ENCODE measurements at regions not wholly inside any gene's neighbourhood (a gene's known extent, or its start where the extent isn't known, plus 50 kb on each side); places are given as distances from the start of the nearest gene placed in this dataset.

DNA sequence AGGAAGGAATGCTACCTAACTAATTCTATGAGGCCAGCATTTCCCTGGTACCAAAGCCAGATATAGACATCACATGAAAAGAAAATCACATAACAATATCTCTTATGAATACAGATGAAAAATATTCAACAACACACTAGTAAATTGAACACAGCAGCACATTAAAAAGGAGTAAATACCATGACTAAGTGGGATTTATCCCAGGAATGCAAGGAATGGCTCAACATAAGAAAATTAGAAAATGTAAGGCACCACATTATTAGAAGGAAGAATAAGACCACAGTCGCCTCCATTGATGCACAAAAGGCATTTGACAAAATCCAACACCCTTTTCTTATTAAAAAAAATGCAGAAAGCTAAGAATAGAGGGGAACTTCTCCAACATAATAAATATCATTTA is 133.9 kb downstream of the TTC32 start:
- 0 to 94% (median 93%) methylated on average over 1 of the region's 1 CpG for WGBS, 3 donors
- intact Hi-C loops (cut with DNase I): no loop called here
- Histone ChIP-seq H3K9me3 (no peaks in the 10 kb centered on the region), H3K4me1 (no peaks in the 10 kb centered on the region), H3K36me3 (ENCODE audit: insufficient read depth in 1 of 2, low read depth in 1 of 2) (no peaks in the 10 kb centered on the region), H3K27me3 (ENCODE audit: insufficient read depth in 3 of 3, low read length in 2 of 3) (no peaks in the 10 kb centered on the region), H3K27ac (no peak overlapping the region), H3K4me3 (no peak overlapping the region)
- DNase-seq (no peak), ATAC-seq (no peak)
- TF ChIP-seq, protein P1, sequence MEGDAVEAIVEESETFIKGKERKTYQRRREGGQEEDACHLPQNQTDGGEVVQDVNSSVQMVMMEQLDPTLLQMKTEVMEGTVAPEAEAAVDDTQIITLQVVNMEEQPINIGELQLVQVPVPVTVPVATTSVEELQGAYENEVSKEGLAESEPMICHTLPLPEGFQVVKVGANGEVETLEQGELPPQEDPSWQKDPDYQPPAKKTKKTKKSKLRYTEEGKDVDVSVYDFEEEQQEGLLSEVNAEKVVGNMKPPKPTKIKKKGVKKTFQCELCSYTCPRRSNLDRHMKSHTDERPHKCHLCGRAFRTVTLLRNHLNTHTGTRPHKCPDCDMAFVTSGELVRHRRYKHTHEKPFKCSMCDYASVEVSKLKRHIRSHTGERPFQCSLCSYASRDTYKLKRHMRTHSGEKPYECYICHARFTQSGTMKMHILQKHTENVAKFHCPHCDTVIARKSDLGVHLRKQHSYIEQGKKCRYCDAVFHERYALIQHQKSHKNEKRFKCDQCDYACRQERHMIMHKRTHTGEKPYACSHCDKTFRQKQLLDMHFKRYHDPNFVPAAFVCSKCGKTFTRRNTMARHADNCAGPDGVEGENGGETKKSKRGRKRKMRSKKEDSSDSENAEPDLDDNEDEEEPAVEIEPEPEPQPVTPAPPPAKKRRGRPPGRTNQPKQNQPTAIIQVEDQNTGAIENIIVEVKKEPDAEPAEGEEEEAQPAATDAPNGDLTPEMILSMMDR (IDR thresholded peaks at IDR 0.05): no peak

DNA sequence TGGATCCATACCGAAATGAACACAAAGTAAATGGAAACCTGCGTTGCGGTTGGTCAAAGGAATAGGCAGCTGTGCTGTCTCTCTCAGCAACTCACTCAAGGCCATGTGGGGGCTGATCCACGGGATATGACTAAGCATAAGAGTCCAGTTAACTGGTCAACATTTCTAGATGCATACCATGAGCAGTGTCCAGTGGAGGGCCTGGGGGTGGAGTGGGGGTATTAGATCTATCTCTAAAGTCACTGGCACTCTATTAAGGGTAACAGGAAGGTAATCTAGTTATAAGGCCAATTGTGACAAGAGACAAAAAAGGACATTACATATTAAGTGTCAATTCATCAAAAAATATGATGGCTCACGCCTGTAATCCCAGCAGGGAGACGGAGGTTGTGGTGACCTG is 136.8 kb downstream of the TTC32 start:
- DNase-seq: no peak
- intact Hi-C loops (cut with DNase I): no loop called here
- Histone ChIP-seq H3K4me1 (no peaks in the 10 kb centered on the region), H3K36me3 (ENCODE audit: insufficient read depth in 1 of 2, low read depth in 1 of 2) (no peaks in the 10 kb centered on the region), H3K27me3 (ENCODE audit: insufficient read depth in 3 of 3, low read length in 2 of 3) (no peaks in the 10 kb centered on the region), H3K4me3 (no peak overlapping the region), H3K9me3 (no peaks in the 10 kb centered on the region), H3K27ac (no peak overlapping the region)
- no peak for ATAC-seq
- 92 to 94% (median 94%) methylated on average over 6 of the region's 6 CpGs for WGBS, 3 donors
- TF ChIP-seq, protein P1 (IDR thresholded peaks at IDR 0.05): no peak

DNA sequence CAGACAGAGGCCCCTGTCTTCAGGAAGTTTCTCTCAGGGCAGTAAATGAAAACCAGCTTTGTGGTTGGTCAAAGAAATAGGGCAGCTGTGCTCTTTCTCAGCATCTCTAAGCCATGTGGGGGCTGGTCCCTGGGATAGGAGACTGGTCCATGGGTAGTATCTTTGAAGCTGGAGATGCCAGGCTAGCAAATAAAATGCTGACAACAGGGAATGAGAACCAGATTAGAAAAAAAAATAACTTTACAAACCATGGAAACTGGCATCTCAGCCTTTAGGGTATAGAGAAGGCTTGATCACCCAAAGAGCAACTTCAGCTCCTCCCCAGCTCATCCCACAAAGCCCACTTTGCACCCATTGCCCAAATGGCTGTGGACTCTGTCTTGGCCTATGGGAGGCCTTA is 138.1 kb downstream of the TTC32 start:
- H3K9me3 ChIP-seq: no peaks in the 10 kb centered on the region
- ATAC-seq (no peak), DNase-seq (no peak)
- H3K4me1 ChIP-seq: no peaks in the 10 kb centered on the region
- H3K36me3 ChIP-seq (ENCODE audit: insufficient read depth in 1 of 2, low read depth in 1 of 2): no peaks in the 10 kb centered on the region
- H3K27me3 ChIP-seq (ENCODE audit: insufficient read depth in 3 of 3, low read length in 2 of 3): no peaks in the 10 kb centered on the region
- intact Hi-C loops (cut with DNase I): no loop called here
- no peak overlapping the region for H3K27ac ChIP-seq
- TF ChIP-seq, protein P1 (IDR thresholded peaks at IDR 0.05): no peak
- no peak overlapping the region for H3K4me3 ChIP-seq

DNA sequence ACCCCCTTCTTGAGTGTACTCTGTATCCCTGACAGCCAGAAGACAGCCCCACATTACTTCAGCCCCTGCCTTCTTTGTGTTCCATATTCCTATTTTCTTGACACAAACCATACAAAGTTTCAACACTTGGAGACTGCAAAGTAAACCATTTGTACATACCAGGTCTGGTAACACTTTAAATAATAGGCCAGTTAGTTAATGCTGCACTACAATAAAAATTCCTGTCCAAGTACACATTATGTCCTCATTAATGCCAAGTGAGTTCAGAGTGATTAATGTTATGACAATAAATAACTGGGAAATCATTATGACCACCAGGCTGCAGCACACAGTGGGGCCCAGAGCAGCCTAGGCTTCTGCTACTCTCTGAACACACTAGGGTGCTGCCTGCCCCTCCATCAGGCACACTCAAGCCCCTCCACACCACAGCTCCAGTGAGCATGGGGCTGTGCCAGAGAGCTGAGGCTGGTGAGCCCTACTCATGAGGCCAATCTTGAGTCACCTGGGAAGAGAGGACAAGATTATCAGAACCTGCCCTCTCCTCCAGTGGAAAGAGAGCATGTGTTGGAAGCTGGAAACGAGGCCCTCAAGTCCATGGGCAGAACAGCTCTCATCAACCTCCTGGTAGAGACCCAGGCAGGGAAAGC is 138.7 kb downstream of the TTC32 start:
- intact Hi-C loops (cut with DNase I): no loop called here
- no peak for ATAC-seq
- Histone ChIP-seq H3K27ac (no peak overlapping the region), H3K4me3 (no peak overlapping the region), H3K9me3 (no peaks in the 10 kb centered on the region), H3K36me3 (ENCODE audit: insufficient read depth in 1 of 2, low read depth in 1 of 2) (no peaks in the 10 kb centered on the region), H3K27me3 (ENCODE audit: insufficient read depth in 3 of 3, low read length in 2 of 3) (no peaks in the 10 kb centered on the region), H3K4me1 (no peaks in the 10 kb centered on the region)
- no peak for DNase-seq
- TF ChIP-seq, protein P1 (IDR thresholded peaks at IDR 0.05): no peak
- WGBS, 3 donors: 84 to 100% (median 95%) methylated on average over 1 of the region's 1 CpG

DNA sequence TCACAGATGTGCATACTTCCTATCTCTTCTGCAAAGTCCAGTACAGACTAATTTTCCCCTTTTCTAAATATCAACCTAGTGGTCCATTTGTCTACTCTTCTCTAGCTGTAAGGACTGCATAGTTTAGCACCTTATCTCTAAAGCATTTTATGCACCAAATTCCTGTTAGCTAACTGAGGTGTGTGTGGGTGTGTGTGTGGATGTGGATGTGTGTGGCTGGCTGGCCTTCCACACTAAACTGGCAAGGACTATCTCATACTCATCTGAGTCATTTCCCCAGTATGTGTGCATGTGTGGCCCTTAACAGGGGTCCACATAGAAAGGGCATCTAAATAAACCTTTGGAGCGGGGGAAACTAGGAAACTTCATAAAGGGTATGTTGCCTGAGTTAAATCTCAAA is 139.6 kb downstream of the TTC32 start:
- no peaks in the 10 kb centered on the region for H3K9me3 ChIP-seq
- H3K4me3 ChIP-seq: no peak overlapping the region
- WGBS, 3 donors: 97 to 100% (median 98%) methylated on average over 1 of the region's 1 CpG
- H3K4me1 ChIP-seq: no peaks in the 10 kb centered on the region
- no peak overlapping the region for H3K27ac ChIP-seq
- TF ChIP-seq, protein P1 (IDR thresholded peaks at IDR 0.05): no peak
- no peaks in the 10 kb centered on the region for H3K36me3 ChIP-seq (ENCODE audit: insufficient read depth in 1 of 2, low read depth in 1 of 2)
- ATAC-seq (no peak), DNase-seq (no peak)
- intact Hi-C loops (cut with DNase I): no loop called here
- H3K27me3 ChIP-seq (ENCODE audit: insufficient read depth in 3 of 3, low read length in 2 of 3): no peaks in the 10 kb centered on the region
